ENCODE measurements at regions not wholly inside any gene's neighbourhood (a gene's known extent, or its start where the extent isn't known, plus 50 kb on each side); places are given as distances from the start of the nearest gene placed in this dataset.

DNA sequence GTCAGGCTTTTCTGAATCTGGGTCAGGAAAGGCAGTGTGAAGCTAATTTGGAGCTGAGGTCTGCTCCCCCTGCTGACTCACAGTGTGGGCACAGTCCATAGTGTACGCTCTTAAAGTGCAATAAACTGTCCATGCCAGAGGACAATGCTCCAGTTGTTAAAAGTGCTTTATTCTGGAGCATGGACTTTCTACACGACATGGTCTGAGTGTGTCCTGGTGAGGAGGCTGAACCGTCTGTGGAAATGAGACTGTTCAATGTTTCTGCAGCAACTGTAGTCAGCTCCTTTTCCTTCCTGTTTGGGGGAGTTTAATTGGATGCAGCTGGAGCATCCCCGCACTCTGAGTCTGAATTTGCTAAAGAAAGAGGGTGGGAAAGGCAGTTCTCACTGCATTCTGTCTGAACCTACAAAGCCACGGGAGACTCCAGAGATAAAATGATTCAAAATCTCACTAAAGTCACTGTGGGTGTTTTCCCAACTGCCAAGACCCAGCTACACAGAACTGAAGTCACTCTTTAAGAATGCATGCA lies 110.2 kb upstream of the TRIB2 start:
- no peak for TF ChIP-seq POLR2A (IDR thresholded peaks at IDR 0.05)
- TF ChIP-seq, protein P1, sequence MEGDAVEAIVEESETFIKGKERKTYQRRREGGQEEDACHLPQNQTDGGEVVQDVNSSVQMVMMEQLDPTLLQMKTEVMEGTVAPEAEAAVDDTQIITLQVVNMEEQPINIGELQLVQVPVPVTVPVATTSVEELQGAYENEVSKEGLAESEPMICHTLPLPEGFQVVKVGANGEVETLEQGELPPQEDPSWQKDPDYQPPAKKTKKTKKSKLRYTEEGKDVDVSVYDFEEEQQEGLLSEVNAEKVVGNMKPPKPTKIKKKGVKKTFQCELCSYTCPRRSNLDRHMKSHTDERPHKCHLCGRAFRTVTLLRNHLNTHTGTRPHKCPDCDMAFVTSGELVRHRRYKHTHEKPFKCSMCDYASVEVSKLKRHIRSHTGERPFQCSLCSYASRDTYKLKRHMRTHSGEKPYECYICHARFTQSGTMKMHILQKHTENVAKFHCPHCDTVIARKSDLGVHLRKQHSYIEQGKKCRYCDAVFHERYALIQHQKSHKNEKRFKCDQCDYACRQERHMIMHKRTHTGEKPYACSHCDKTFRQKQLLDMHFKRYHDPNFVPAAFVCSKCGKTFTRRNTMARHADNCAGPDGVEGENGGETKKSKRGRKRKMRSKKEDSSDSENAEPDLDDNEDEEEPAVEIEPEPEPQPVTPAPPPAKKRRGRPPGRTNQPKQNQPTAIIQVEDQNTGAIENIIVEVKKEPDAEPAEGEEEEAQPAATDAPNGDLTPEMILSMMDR (IDR thresholded peaks at IDR 0.05) = no peak

All from Peyer's patch (tissue), 4 donors.